ENCODE measurements at regions not wholly inside any gene's neighbourhood (a gene's known extent, or its start where the extent isn't known, plus 50 kb on each side); places are given as distances from the start of the nearest gene placed in this dataset.
"Not testable (repeated sequence)": the region's sequence is repeated elsewhere in the genome, so short reads cannot be mapped to it uniquely, and the experiment has no call there.

GRCh38 chr14:106530423-106531107 lies 1004.2 kb downstream of the TMEM121 start:
- no peak for DNase-seq

GRCh38 chr14:106537597-106537996 lies 1011.2 kb downstream of the TMEM121 start:
- not testable (repeated sequence) for DNase-seq

- DNase-seq, result no peak
Measured at GRCh38 chr14:106538201-106538600, 1011.8 kb downstream of the TMEM121 start.

- no peak for DNase-seq
Measured at GRCh38 chr14:106547735-106548434, 1021.5 kb downstream of the TMEM121 start.

- DNase-seq, result no peak
Measured at GRCh38 chr14:106549064-106549463, 1022.7 kb downstream of the TMEM121 start.

GRCh38 chr14:106551265-106551664 lies 1024.9 kb downstream of the TMEM121 start:
- DNase-seq, result no peak

- not testable (repeated sequence) for DNase-seq
Measured at GRCh38 chr14:106556211-106556610, 1029.8 kb downstream of the TMEM121 start.

- DNase-seq, result peak; percentile 19
Measured at GRCh38 chr14:106556665-106557289, 1030.4 kb downstream of the TMEM121 start.

GRCh38 chr14:106562451-106562850 lies 1036.1 kb downstream of the TMEM121 start:
- DNase-seq, result no peak

GRCh38 chr14:106564058-106564643 lies 1037.8 kb downstream of the TMEM121 start:
- DNase-seq, result no peak

- DNase-seq, result peak; percentile 67
Measured at GRCh38 chr14:106578481-106578880, 1052.1 kb downstream of the TMEM121 start.

GRCh38 chr14:106579084-106579483 lies 1052.7 kb downstream of the TMEM121 start:
- no peak for DNase-seq

GRCh38 chr14:106585692-106586091 lies 1059.3 kb downstream of the TMEM121 start:
- no peak for DNase-seq

GRCh38 chr14:106586098-106586704 lies 1059.8 kb downstream of the TMEM121 start:
- no peak for DNase-seq

- not testable (repeated sequence) for DNase-seq
Measured at GRCh38 chr14:106591539-106591938, 1065.2 kb downstream of the TMEM121 start.

- not testable (repeated sequence) for DNase-seq
Measured at GRCh38 chr14:106592115-106592852, 1065.9 kb downstream of the TMEM121 start.

- no peak for DNase-seq
Measured at GRCh38 chr14:106599209-106599608, 1072.8 kb downstream of the TMEM121 start.

GRCh38 chr14:106605548-106606448 lies 1079.4 kb downstream of the TMEM121 start:
- peak; percentile 78 for DNase-seq

- no peak for DNase-seq
Measured at GRCh38 chr14:106606936-106607335, 1080.6 kb downstream of the TMEM121 start.

- no peak for DNase-seq
Measured at GRCh38 chr14:106610691-106611090, 1084.3 kb downstream of the TMEM121 start.

- DNase-seq, result no peak
Measured at GRCh38 chr14:106613256-106613655, 1086.9 kb downstream of the TMEM121 start.

All from NCI-H1436 treated with DMSO at 0.1 percent for 48 hours (cell line).